WTC11 (cell line): ENCODE measurements at regions not wholly inside any gene's neighbourhood (a gene's known extent, or its start where the extent isn't known, plus 50 kb on each side); places are given as distances from the start of the nearest gene placed in this dataset.

ENCODE experiments used
- ATAC-seq: fragments of 200-7000 bp; cut with Tn5 transposase; 2 replicates; pipeline ENCODE4 v1.10.0; 2021; ENCODE audit warnings: mild to moderate bottlenecking, moderate library complexity
- CTCF ChIA-PET: fragments of 300-600 bp; sonication (Branson Sonifier 250); formaldehyde crosslinking; loops from one replicate; lab custom pipeline; 2021; ENCODE audit warnings: antibody characterized with exemption; lab: Charles Lee
- POLR2A ChIA-PET: fragments of 350-600 bp; sonication (Branson Sonifier 250); formaldehyde crosslinking; loops from one replicate; lab custom pipeline; 2021; ENCODE audit warnings: antibody characterized with exemption; lab: Charles Lee
- DNase-seq: peaks from one replicate; pipeline ENCODE4 v3.0.0; 2021; ENCODE audit warnings: low spot score
- H3K27ac Mint-ChIP-seq: 2 replicates; pipeline ENCODE4 v1.8.0; 2021; ENCODE audit warnings: mixed read lengths
- H3K27me3 Mint-ChIP-seq: 2 replicates; pipeline ENCODE4 v1.8.0; 2021; ENCODE audit warnings: low read depth, mild to moderate bottlenecking, moderate library complexity, mixed read lengths
- H3K36me3 Mint-ChIP-seq: 2 replicates; pipeline ENCODE4 v1.8.0; 2021; ENCODE audit warnings: mixed read lengths
- H3K4me1 Mint-ChIP-seq: 2 replicates; pipeline ENCODE4 v1.8.0; 2022; ENCODE audit warnings: mixed read lengths
- H3K4me3 Mint-ChIP-seq: 2 replicates; pipeline ENCODE4 v1.8.0; 2021; ENCODE audit warnings: mild to moderate bottlenecking, moderate library complexity, mixed read lengths
- H3K9me3 Mint-ChIP-seq: 2 replicates; pipeline ENCODE4 v1.8.0; 2021; ENCODE audit warnings: mixed read lengths
- AFF4 ChIP-seq: sonication (generic); formaldehyde crosslinking; IDR thresholded peaks from 2 replicates; pipeline ENCODE4 v1.8.1; 2023; ENCODE audit warnings: mild to moderate bottlenecking, missing genetic modification reagents, borderline replicate concordance
- ATF6 ChIP-seq: sonication (generic); formaldehyde crosslinking; IDR thresholded peaks from 2 replicates; pipeline ENCODE4 v1.8.1; 2023; ENCODE audit warnings: mild to moderate bottlenecking, missing genetic modification reagents
- JUN ChIP-seq: sonication (generic); formaldehyde crosslinking; IDR thresholded peaks from 2 replicates; pipeline ENCODE4 v1.8.0; 2023; ENCODE audit warnings: mild to moderate bottlenecking, missing genetic modification reagents
- MYBL2 ChIP-seq: sonication (generic); formaldehyde crosslinking; IDR thresholded peaks from 2 replicates; pipeline ENCODE4 v1.8.1; 2023; ENCODE audit warnings: mild to moderate bottlenecking, moderate library complexity, missing genetic modification reagents
- NR2C2 ChIP-seq: sonication (generic); formaldehyde crosslinking; IDR thresholded peaks from 2 replicates; pipeline ENCODE4 v1.8.0; 2022; ENCODE audit warnings: mild to moderate bottlenecking, missing genetic modification reagents
- NR3C1 ChIP-seq: sonication (generic); formaldehyde crosslinking; conservative IDR thresholded peaks from 2 replicates; pipeline ENCODE4 v1.8.1; 2023; ENCODE audit warnings: low read depth, mild to moderate bottlenecking, missing genetic modification reagents
- SOX15 ChIP-seq: fragments of 250-450 bp; sonication (Bioruptor Pico); IDR thresholded peaks from 2 replicates; pipeline ENCODE4 v1.9.0; 2021; ENCODE audit warnings: mild to moderate bottlenecking
- TEAD4 ChIP-seq: sonication (generic); formaldehyde crosslinking; IDR thresholded peaks from 2 replicates; pipeline ENCODE4 v1.8.0; 2022; ENCODE audit warnings: mild to moderate bottlenecking, missing genetic modification reagents
- ZNF121 ChIP-seq: sonication (generic); formaldehyde crosslinking; IDR thresholded peaks from 2 replicates; pipeline ENCODE4 v1.8.0; 2023; ENCODE audit warnings: missing genetic modification reagents
- ZNF232 ChIP-seq: sonication (generic); formaldehyde crosslinking; IDR thresholded peaks from 2 replicates; pipeline ENCODE4 v1.8.0; 2022; ENCODE audit warnings: mild to moderate bottlenecking, missing genetic modification reagents
- ZNF671 ChIP-seq: fragments of 250-450 bp; sonication (Bioruptor Pico); IDR thresholded peaks from 2 replicates; pipeline ENCODE4 v1.8.0; 2021; ENCODE audit warnings: mild to moderate bottlenecking
- ZSCAN18 ChIP-seq: fragments of 250-450 bp; sonication (Bioruptor Pico); IDR thresholded peaks from 2 replicates; pipeline ENCODE4 v2.1.2; 2022; ENCODE audit warnings: mild to moderate bottlenecking, moderate library complexity
- TF ChIP-seq, protein P1 (sequence below): sonication (generic); formaldehyde crosslinking; IDR thresholded peaks from 2 replicates; pipeline ENCODE4 v1.8.0; 2022; ENCODE audit warnings: mild to moderate bottlenecking, missing genetic modification reagents
- TF ChIP-seq, protein P2 (sequence below): fragments of 250-450 bp; sonication (Bioruptor Pico); IDR thresholded peaks from 2 replicates; pipeline ENCODE4 v1.9.0; 2021; ENCODE audit warnings: mild to moderate bottlenecking
- TF ChIP-seq, protein P3 (sequence below): sonication (generic); formaldehyde crosslinking; IDR thresholded peaks from 2 replicates; pipeline ENCODE4 v1.8.0; 2022; ENCODE audit warnings: missing genetic modification reagents
- TF ChIP-seq, protein P4 (sequence below): fragments of 250-450 bp; sonication (Bioruptor Pico); IDR thresholded peaks from 2 replicates; pipeline ENCODE4 v1.8.0; 2021; ENCODE audit warnings: mild to moderate bottlenecking

GRCh38 chr14:54322701-54323337 is 74.0 kb upstream of the CDKN3 start:
- Mint-ChIP-seq H3K4me3 (no peak overlapping the region), H3K4me1 (no peaks in the 10 kb centered on the region), H3K27me3 (no peaks in the 10 kb centered on the region), H3K36me3 (no peaks in the 10 kb centered on the region), H3K27ac (no peak overlapping the region), H3K9me3 (no peaks in the 10 kb centered on the region)
- ChIA-PET POLR2A (interaction anchor here (1.2 kb wide), 1 partner anchor 16 kb away, joined by 3 read pairs; no protein-coding TSS in a partner anchor), CTCF (no interaction called here)
- DNase-seq (no peak), ATAC-seq (no peak)
- TF ChIP-seq SOX15 (CRISPR knock-in tag) (no peak), JUN (CRISPR knock-in tag) (no peak), MYBL2 (no peak), ZNF671 (no peak), NR2C2 (CRISPR knock-in tag) (no peak), ZNF121 (CRISPR knock-in tag) (no peak), NR3C1 (no peak), ZNF232 (CRISPR knock-in tag) (no peak), ATF6 (CRISPR knock-in tag) (no peak), ZSCAN18 (CRISPR knock-in tag) (no peak), TEAD4 (CRISPR knock-in tag) (no peak), AFF4 (CRISPR knock-in tag) (no peak)
- TF ChIP-seq, protein P1, sequence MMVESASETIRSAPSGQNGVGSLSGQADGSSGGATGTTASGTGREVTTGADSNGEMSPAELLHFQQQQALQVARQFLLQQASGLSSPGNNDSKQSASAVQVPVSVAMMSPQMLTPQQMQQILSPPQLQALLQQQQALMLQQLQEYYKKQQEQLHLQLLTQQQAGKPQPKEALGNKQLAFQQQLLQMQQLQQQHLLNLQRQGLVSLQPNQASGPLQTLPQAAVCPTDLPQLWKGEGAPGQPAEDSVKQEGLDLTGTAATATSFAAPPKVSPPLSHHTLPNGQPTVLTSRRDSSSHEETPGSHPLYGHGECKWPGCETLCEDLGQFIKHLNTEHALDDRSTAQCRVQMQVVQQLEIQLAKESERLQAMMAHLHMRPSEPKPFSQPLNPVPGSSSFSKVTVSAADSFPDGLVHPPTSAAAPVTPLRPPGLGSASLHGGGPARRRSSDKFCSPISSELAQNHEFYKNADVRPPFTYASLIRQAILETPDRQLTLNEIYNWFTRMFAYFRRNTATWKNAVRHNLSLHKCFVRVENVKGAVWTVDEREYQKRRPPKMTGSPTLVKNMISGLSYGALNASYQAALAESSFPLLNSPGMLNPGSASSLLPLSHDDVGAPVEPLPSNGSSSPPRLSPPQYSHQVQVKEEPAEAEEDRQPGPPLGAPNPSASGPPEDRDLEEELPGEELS (CRISPR knock-in tag) = no peak
- TF ChIP-seq, protein P2, sequence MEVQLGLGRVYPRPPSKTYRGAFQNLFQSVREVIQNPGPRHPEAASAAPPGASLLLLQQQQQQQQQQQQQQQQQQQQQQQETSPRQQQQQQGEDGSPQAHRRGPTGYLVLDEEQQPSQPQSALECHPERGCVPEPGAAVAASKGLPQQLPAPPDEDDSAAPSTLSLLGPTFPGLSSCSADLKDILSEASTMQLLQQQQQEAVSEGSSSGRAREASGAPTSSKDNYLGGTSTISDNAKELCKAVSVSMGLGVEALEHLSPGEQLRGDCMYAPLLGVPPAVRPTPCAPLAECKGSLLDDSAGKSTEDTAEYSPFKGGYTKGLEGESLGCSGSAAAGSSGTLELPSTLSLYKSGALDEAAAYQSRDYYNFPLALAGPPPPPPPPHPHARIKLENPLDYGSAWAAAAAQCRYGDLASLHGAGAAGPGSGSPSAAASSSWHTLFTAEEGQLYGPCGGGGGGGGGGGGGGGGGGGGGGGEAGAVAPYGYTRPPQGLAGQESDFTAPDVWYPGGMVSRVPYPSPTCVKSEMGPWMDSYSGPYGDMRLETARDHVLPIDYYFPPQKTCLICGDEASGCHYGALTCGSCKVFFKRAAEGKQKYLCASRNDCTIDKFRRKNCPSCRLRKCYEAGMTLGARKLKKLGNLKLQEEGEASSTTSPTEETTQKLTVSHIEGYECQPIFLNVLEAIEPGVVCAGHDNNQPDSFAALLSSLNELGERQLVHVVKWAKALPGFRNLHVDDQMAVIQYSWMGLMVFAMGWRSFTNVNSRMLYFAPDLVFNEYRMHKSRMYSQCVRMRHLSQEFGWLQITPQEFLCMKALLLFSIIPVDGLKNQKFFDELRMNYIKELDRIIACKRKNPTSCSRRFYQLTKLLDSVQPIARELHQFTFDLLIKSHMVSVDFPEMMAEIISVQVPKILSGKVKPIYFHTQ = no peak
- TF ChIP-seq, protein P3, sequence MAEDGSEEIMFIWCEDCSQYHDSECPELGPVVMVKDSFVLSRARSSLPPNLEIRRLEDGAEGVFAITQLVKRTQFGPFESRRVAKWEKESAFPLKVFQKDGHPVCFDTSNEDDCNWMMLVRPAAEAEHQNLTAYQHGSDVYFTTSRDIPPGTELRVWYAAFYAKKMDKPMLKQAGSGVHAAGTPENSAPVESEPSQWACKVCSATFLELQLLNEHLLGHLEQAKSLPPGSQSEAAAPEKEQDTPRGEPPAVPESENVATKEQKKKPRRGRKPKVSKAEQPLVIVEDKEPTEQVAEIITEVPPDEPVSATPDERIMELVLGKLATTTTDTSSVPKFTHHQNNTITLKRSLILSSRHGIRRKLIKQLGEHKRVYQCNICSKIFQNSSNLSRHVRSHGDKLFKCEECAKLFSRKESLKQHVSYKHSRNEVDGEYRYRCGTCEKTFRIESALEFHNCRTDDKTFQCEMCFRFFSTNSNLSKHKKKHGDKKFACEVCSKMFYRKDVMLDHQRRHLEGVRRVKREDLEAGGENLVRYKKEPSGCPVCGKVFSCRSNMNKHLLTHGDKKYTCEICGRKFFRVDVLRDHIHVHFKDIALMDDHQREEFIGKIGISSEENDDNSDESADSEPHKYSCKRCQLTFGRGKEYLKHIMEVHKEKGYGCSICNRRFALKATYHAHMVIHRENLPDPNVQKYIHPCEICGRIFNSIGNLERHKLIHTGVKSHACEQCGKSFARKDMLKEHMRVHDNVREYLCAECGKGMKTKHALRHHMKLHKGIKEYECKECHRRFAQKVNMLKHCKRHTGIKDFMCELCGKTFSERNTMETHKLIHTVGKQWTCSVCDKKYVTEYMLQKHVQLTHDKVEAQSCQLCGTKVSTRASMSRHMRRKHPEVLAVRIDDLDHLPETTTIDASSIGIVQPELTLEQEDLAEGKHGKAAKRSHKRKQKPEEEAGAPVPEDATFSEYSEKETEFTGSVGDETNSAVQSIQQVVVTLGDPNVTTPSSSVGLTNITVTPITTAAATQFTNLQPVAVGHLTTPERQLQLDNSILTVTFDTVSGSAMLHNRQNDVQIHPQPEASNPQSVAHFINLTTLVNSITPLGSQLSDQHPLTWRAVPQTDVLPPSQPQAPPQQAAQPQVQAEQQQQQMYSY (CRISPR knock-in tag) = no peak
- TF ChIP-seq, protein P4, sequence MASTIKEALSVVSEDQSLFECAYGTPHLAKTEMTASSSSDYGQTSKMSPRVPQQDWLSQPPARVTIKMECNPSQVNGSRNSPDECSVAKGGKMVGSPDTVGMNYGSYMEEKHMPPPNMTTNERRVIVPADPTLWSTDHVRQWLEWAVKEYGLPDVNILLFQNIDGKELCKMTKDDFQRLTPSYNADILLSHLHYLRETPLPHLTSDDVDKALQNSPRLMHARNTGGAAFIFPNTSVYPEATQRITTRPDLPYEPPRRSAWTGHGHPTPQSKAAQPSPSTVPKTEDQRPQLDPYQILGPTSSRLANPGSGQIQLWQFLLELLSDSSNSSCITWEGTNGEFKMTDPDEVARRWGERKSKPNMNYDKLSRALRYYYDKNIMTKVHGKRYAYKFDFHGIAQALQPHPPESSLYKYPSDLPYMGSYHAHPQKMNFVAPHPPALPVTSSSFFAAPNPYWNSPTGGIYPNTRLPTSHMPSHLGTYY = no peak
